Activated effector memory CD4-positive, alpha-beta T cell treated with Interleukin-2 at 50 U/mL for 16 hours (primary cell): ENCODE measurements at regions not wholly inside any gene's neighbourhood (a gene's known extent, or its start where the extent isn't known, plus 50 kb on each side); places are given as distances from the start of the nearest gene placed in this dataset.

ENCODE experiments used
- DNase-seq: peaks from one replicate; pipeline ENCODE4 v3.0.0-alpha.2; 2020

- DNase-seq: no peak
These were observed 50.3 kb downstream of the UTRN start for GRCh38 chr6:144335311-144335861.

GRCh38 chr6:144335914-144336313 lies 50.8 kb downstream of the UTRN start:
- no peak for DNase-seq

- no peak for DNase-seq
These were observed 51.8 kb downstream of the UTRN start for GRCh38 chr6:144336900-144337299.

GRCh38 chr6:144338474-144338873 lies 53.3 kb downstream of the UTRN start:
- no peak for DNase-seq

- no peak for DNase-seq
These were observed 54.0 kb downstream of the UTRN start for GRCh38 chr6:144338951-144339700.

GRCh38 chr6:144339859-144340452 lies 54.8 kb downstream of the UTRN start:
- no peak for DNase-seq

- DNase-seq: no peak
These were observed 55.6 kb downstream of the UTRN start for GRCh38 chr6:144340541-144341371.

GRCh38 chr6:144341831-144342527 lies 56.8 kb downstream of the UTRN start:
- no peak for DNase-seq

GRCh38 chr6:144343701-144344428 lies 58.7 kb downstream of the UTRN start:
- no peak for DNase-seq

GRCh38 chr6:144344646-144345045 lies 59.5 kb downstream of the UTRN start:
- no peak for DNase-seq

- no peak for DNase-seq
These were observed 60.3 kb downstream of the UTRN start for GRCh38 chr6:144345451-144345850.

- DNase-seq: no peak
These were observed 61.7 kb downstream of the UTRN start for GRCh38 chr6:144346719-144347447.

GRCh38 chr6:144347448-144347759 lies 62.3 kb downstream of the UTRN start:
- no peak for DNase-seq

- DNase-seq: no peak
These were observed 62.8 kb downstream of the UTRN start for GRCh38 chr6:144347933-144348332.

GRCh38 chr6:144349690-144350527 lies 64.8 kb downstream of the UTRN start:
- no peak for DNase-seq

- DNase-seq: no peak
These were observed 65.4 kb downstream of the UTRN start for GRCh38 chr6:144350528-144350880.

GRCh38 chr6:144351379-144352127 lies 66.4 kb downstream of the UTRN start:
- no peak for DNase-seq

GRCh38 chr6:144352331-144352730 lies 67.2 kb downstream of the UTRN start:
- DNase-seq: no peak

GRCh38 chr6:144353871-144354314 lies 68.8 kb downstream of the UTRN start:
- DNase-seq: no peak

- no peak for DNase-seq
These were observed 74.6 kb downstream of the UTRN start for GRCh38 chr6:144359783-144360182.
